BJ (cell line): ENCODE measurements at regions not wholly inside any gene's neighbourhood (a gene's known extent, or its start where the extent isn't known, plus 50 kb on each side); places are given as distances from the start of the nearest gene placed in this dataset.
"Not testable (repeated sequence)": the region's sequence is repeated elsewhere in the genome, so short reads cannot be mapped to it uniquely, and the experiment has no call there.

Experiments used
- CTCF ChIA-PET: fragments of 350-600 bp; formaldehyde crosslinking; extraction: SDS; loops from one replicate; lab custom pipeline; 2021; ENCODE audit warnings: antibody characterized with exemption, inconsistent platforms; lab: Yijun Ruan, JAX
- POLR2A ChIA-PET: fragments of 300-600 bp; sonication (Branson Sonifier 250); formaldehyde crosslinking; extraction: SDS; loops from one replicate; lab custom pipeline; 2021; ENCODE audit warnings: antibody characterized with exemption; lab: Charles Lee
- DNase-seq: peaks from one replicate; pipeline ENCODE4 v3.0.0-alpha.2; 2011; ENCODE audit warnings: low read depth
- H3K27me3 ChIP-seq: 2 replicates; pipeline ENCODE4 v1.6.0; 2011; ENCODE audit warnings: low read length; ENCODE audit not compliant: control insufficient read depth, insufficient read depth
- H3K36me3 ChIP-seq: 2 replicates; pipeline ENCODE4 v1.5.1; 2011; ENCODE audit warnings: low read length; ENCODE audit not compliant: control insufficient read depth, insufficient read depth
- H3K4me3 ChIP-seq: 2 replicates; pipeline ENCODE4 v1.5.1; 2011; ENCODE audit warnings: low read depth, mild to moderate bottlenecking, control low read depth, low read length
- TF ChIP-seq, protein P1 (sequence below): IDR thresholded peaks from 2 replicates; pipeline ENCODE4 v1.5.1; 2011; ENCODE audit warnings: low read depth, mild to moderate bottlenecking, control low read depth, inconsistent platforms, low read length, moderate library complexity; ENCODE audit not compliant: insufficient read depth

DNA sequence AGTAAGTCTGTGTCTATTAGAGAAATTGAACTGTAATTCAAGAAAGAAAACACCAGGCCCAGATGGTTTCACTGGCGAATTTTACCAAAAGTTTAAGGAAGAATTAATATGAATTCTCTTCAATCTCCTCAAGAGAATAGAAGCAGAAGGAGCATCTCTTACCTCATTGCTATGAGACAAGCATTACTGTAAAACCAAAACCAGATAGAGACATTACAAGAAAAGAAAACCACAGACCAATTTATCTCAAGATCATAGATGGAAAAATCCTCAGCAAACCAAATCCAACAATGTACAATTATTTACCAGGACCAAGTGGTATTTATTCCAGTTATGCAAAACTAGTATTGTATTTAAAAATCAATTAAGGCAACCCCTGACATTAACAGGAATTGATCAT lies 160.6 kb downstream of the LIPI start:
- TF ChIP-seq, protein P1, sequence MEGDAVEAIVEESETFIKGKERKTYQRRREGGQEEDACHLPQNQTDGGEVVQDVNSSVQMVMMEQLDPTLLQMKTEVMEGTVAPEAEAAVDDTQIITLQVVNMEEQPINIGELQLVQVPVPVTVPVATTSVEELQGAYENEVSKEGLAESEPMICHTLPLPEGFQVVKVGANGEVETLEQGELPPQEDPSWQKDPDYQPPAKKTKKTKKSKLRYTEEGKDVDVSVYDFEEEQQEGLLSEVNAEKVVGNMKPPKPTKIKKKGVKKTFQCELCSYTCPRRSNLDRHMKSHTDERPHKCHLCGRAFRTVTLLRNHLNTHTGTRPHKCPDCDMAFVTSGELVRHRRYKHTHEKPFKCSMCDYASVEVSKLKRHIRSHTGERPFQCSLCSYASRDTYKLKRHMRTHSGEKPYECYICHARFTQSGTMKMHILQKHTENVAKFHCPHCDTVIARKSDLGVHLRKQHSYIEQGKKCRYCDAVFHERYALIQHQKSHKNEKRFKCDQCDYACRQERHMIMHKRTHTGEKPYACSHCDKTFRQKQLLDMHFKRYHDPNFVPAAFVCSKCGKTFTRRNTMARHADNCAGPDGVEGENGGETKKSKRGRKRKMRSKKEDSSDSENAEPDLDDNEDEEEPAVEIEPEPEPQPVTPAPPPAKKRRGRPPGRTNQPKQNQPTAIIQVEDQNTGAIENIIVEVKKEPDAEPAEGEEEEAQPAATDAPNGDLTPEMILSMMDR, result no peak
- no peaks in the 10 kb centered on the region for H3K27me3 ChIP-seq
- POLR2A ChIA-PET, result no interaction called here
- no peaks in the 10 kb centered on the region for H3K36me3 ChIP-seq
- CTCF ChIA-PET, result no interaction called here
- DNase-seq, result no peak
- H3K4me3 ChIP-seq, result no peak overlapping the region

DNA sequence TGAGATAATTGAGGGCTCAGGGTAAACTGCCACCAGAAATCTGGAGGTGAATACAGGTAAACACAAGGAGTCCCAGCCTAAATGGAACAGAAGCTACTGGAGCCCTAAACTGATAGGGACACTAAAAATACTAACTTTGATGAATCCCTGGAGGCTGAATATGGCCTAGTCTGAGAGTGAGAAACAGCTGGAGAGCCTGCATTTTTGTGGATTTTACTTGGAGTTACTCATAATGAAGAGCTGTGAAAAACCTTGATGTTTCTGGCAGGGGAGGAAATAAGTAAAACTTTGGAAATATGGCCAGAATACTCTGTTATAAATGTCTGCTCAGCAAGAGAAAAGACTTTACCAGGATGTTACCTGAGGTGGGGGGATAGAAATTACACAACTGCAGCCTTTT lies 164.4 kb downstream of the LIPI start:
- ChIA-PET POLR2A (no interaction called here), CTCF (no interaction called here)
- TF ChIP-seq, protein P1, result no peak
- H3K36me3 ChIP-seq, result no peaks in the 10 kb centered on the region
- no peak for DNase-seq
- H3K27me3 ChIP-seq, result no peaks in the 10 kb centered on the region
- H3K4me3 ChIP-seq, result no peak overlapping the region

DNA sequence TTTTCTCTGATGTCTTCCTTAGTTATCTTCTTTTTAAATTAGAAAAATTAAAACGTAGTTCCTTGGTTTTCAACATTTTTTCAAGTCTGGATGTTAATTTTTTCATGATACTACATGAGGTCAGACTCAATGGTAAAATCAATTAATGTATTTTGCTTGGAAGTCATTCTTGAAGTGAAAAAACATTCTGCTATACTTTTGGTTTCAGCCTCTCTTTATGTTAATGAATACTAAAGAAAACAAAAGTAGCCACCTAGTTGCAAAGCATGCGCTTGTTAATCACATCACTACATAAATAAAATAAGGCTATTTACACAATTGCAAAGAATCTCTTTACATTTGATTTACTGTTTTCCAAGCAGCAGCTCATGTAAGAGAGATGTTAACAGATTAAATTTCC lies 170.4 kb downstream of the LIPI start:
- Histone ChIP-seq H3K36me3 (no peaks in the 10 kb centered on the region), H3K27me3 (no peaks in the 10 kb centered on the region), H3K4me3 (no peak overlapping the region)
- ChIA-PET POLR2A (no interaction called here), CTCF (no interaction called here)
- no peak for DNase-seq
- TF ChIP-seq, protein P1, result no peak

DNA sequence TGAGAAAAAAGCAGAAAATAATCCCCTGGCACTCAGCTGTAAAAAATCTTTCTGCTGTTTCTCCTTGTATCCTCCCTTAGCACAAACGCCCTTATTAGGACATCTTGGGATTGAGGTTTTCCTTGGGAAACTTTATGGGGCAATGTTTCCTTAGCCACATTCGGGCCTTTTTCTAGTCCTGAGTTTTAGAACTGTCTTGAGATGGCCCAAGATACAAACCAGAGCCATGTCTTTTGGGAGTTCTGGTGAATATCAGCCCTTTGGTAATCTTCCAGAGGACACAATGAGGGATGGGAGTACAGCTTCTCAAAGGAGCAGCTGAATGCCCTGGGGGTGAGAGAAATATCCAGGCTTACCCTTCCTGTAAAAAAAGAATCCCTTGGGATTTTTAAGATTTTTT lies 182.1 kb downstream of the LIPI start:
- H3K4me3 ChIP-seq, H3K27me3 ChIP-seq, CTCF ChIA-PET, POLR2A ChIA-PET, H3K36me3 ChIP-seq, DNase-seq: not testable (repeated sequence)

DNA sequence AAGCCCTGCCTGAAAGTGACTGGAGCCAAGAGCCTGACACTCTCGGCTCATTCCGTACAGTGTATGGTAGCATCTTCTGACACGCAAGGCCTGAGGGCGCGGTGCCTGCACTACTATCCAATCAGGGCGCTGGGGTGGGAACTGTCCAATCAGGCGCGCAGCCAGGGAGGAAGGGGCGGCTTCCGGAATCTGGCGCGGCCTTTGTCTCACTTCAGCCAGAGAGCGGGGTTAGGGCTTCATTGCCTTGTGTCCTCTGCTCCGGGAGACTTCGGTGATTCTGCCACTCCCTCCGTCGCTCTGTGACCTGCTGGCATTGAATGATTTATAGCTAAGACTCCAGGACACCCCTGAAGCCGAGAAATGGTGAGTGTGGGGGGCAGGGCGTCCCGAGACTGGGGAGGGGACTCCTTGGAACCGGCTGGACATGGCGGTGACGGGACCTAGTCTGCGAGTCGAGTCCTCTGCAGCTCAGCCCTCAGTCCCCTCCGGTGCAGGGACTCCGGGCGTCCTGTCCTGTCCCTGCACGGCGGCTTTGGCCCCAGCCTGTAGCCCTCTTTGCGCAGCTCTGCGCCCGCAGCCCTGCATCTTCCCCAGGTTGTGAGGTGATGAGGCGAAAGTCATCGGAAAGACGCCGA lies 183.4 kb downstream of the LIPI start:
- peak overlapping the region; percentile 66 for H3K4me3 ChIP-seq
- H3K27me3 ChIP-seq, POLR2A ChIA-PET, H3K36me3 ChIP-seq, CTCF ChIA-PET: not testable (repeated sequence)
- peak; percentile 52 for DNase-seq

DNA sequence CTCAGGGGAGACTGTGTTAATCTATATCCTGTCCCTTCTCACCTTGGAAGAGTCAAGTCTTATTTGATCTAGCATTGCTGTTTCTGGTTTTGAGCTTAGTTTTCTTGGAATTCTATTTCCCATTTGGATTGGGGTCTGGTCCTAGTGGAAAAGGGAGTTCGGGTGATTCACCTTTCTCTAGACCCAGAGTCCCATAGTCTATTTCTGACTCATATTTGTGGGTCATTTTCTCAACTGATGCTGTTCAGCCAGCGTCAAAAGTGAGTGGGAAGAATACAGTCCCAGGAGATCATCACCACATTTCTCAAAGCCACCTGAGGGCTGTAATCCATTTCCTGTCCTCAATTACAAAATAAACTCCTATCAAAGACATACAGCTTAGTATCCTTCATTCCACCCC lies 190.6 kb downstream of the LIPI start:
- POLR2A ChIA-PET, CTCF ChIA-PET, H3K36me3 ChIP-seq, DNase-seq, H3K4me3 ChIP-seq, H3K27me3 ChIP-seq: not testable (repeated sequence)

DNA sequence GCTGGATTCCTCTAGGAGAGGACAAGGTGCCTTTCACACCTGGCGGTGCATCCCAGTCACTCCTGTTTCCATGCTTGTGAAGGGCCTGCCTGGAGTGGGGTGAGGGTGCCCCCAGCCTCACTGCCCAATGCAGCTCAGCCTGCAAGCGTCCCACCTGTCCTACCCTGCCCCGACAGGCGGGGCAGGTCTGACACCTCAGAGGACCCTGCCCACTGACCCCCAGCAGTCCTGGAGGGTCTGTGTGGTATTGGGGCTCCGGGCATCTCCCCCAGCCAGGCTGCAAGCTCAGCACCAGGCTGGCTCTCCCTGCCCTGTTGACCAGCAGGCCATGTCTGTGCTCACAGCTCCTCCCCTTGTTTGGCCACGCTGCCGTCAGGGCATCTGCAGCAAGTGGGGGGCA lies 194.9 kb downstream of the LIPI start:
- POLR2A ChIA-PET, DNase-seq, CTCF ChIA-PET, H3K36me3 ChIP-seq, H3K4me3 ChIP-seq, H3K27me3 ChIP-seq: not testable (repeated sequence)

DNA sequence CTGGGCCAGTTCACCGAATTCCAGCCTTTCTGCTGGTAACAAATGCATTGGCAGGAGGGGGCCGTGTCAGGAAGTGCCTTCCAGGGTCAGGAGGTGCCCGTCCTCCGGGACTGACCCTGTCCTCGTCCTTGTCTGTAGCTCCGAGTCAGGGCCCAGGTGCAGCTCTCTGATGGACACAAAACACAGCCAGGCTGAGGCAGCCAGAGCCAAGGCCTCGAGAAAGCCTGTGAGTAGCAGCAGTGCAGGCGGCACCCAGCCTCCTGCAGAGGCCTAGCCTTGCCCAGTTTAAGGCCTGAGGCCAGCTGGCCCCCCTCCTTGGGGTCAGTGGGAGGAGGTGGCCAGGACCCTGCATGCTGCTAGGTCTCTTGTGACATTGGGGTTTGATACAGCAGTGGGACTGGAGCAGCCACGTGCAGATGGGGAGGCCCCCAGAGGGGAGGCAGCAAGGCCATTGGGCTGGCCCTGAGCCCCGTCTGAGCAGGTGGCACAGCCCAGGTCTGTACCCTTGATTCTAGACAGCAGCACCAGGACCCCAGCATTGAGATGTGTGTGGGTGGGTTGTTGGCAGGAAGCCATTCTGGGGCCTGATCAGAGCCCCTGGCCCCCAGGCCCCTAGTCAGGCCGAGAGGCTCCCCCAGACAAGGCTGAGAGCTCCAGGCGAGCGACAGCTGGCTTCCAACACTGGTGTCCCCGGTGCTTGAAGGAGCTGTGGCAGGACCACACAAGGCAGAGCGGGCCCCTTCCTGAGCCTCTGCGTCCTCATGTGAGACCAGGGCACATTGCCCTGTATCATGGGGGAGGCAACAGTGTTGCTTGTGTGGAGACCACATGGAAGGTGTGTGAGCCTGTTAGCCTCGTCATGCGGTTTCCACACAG lies 196.9 kb downstream of the LIPI start:
- H3K4me3 ChIP-seq, H3K36me3 ChIP-seq, DNase-seq, CTCF ChIA-PET, H3K27me3 ChIP-seq, POLR2A ChIA-PET: not testable (repeated sequence)
